A673 (cell line): ENCODE measurements at regions not wholly inside any gene's neighbourhood (a gene's known extent, or its start where the extent isn't known, plus 50 kb on each side); places are given as distances from the start of the nearest gene placed in this dataset.

Experiments
- BruUV-seq: library from RNA; stranded (reverse); fragments of 400-500 nt; replicated peaks from 2 replicates; lab custom pipeline; 2021; lab: Mats Ljungman, UMichigan
- CTCF ChIA-PET: fragments of 300-600 bp; sonication (Branson Sonifier 250); formaldehyde crosslinking; loops from one replicate; lab custom pipeline; 2022; ENCODE audit warnings: antibody characterized with exemption; lab: Charles Lee
- POLR2A ChIA-PET: fragments of 300-600 bp; sonication (Branson Sonifier 250); formaldehyde crosslinking; loops from one replicate; lab custom pipeline; 2022; ENCODE audit warnings: antibody characterized with exemption; ENCODE audit not compliant: low non-redundant PET; lab: Charles Lee
- DNase-seq: peaks from one replicate; pipeline ENCODE4 v3.0.0-alpha.2; 2015; ENCODE audit warnings: low spot score
- H3K27ac ChIP-seq: fragments of 200-600 bp; sonication (generic); 2 replicates; pipeline ENCODE4 v1.5.1; 2016; ENCODE audit warnings: mixed run types, low read depth, mild to moderate bottlenecking, mixed read lengths, antibody characterized with exemption, low read length; ENCODE audit not compliant: poor library complexity, severe bottlenecking
- H3K27me3 ChIP-seq: fragments of 200-600 bp; sonication (generic); replicated peaks from 2 replicates; pipeline ENCODE4 v1.6.1; 2017; ENCODE audit warnings: mixed run types, low read depth, mild to moderate bottlenecking, mixed read lengths, antibody characterized with exemption, low read length; ENCODE audit not compliant: insufficient read depth, poor library complexity
- H3K36me3 ChIP-seq: fragments of 200-600 bp; sonication (generic); 2 replicates; pipeline ENCODE4 v1.6.1; 2016; ENCODE audit warnings: mixed run types, mild to moderate bottlenecking, mixed read lengths, antibody characterized with exemption, low read length; ENCODE audit not compliant: insufficient read depth, poor library complexity, severe bottlenecking
- H3K4me1 ChIP-seq: fragments of 200-600 bp; sonication (generic); 2 replicates; pipeline ENCODE4 v1.6.1; 2017; ENCODE audit warnings: mixed run types, mild to moderate bottlenecking, mixed read lengths, antibody characterized with exemption, low read length; ENCODE audit not compliant: insufficient read depth, poor library complexity, severe bottlenecking
- H3K4me3 ChIP-seq: fragments of 200-600 bp; sonication (generic); 2 replicates; pipeline ENCODE4 v1.5.1; 2016; ENCODE audit warnings: low read depth, mixed run types, mild to moderate bottlenecking, mixed read lengths, low read length; ENCODE audit not compliant: poor library complexity, severe bottlenecking
- H3K9me3 ChIP-seq: fragments of 200-600 bp; sonication (generic); 2 replicates; pipeline ENCODE4 v1.6.1; 2016; ENCODE audit warnings: mixed run types, low read depth, mild to moderate bottlenecking, mixed read lengths, antibody characterized with exemption, low read length; ENCODE audit not compliant: poor library complexity, severe bottlenecking
- EZH2 ChIP-seq: fragments of 200-600 bp; sonication (generic); IDR thresholded peaks from 2 replicates; pipeline ENCODE4 v1.6.1; 2017; ENCODE audit warnings: borderline replicate concordance, low read depth, mild to moderate bottlenecking, mixed read lengths, antibody characterized with exemption, low read length; ENCODE audit not compliant: poor library complexity, severe bottlenecking
- intact Hi-C: fragments of 100-400 bp; cut with micrococcal nuclease; formaldehyde crosslinking; loops from one replicate; pipeline ENCODE4 v1.10.0; 2022; ENCODE audit not compliant: unreplicated experiment
- TF ChIP-seq, protein P1 (sequence below): fragments of 300-800, 200-600 bp; sonication (generic); conservative IDR thresholded peaks from 2 replicates; pipeline ENCODE4 v1.5.1; 2017; ENCODE audit warnings: low read depth, mild to moderate bottlenecking, antibody characterized with exemption, low read length, moderate library complexity, mixed read lengths

GRCh38 chr1:72355899-72356298 is 73.6 kb upstream of the NEGR1 start:
- CTCF ChIA-PET: no interaction called here
- intact Hi-C loops: no loop called here
- Histone ChIP-seq H3K27me3 (no peaks in the 10 kb centered on the region), H3K27ac (no peak overlapping the region), H3K9me3 (no peaks in the 10 kb centered on the region), H3K4me3 (no peak overlapping the region), H3K4me1 (no peaks in the 10 kb centered on the region), H3K36me3 (no peaks in the 10 kb centered on the region)
- BruUV-seq: no TSS peak
- no peak for DNase-seq
- POLR2A ChIA-PET: no interaction called here
- no peak for TF ChIP-seq EZH2
- TF ChIP-seq, protein P1, sequence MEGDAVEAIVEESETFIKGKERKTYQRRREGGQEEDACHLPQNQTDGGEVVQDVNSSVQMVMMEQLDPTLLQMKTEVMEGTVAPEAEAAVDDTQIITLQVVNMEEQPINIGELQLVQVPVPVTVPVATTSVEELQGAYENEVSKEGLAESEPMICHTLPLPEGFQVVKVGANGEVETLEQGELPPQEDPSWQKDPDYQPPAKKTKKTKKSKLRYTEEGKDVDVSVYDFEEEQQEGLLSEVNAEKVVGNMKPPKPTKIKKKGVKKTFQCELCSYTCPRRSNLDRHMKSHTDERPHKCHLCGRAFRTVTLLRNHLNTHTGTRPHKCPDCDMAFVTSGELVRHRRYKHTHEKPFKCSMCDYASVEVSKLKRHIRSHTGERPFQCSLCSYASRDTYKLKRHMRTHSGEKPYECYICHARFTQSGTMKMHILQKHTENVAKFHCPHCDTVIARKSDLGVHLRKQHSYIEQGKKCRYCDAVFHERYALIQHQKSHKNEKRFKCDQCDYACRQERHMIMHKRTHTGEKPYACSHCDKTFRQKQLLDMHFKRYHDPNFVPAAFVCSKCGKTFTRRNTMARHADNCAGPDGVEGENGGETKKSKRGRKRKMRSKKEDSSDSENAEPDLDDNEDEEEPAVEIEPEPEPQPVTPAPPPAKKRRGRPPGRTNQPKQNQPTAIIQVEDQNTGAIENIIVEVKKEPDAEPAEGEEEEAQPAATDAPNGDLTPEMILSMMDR: no peak

GRCh38 chr1:72341661-72342060 is 59.3 kb upstream of the NEGR1 start:
- no TSS peak for BruUV-seq
- H3K9me3 ChIP-seq: no peaks in the 10 kb centered on the region
- intact Hi-C loops: no loop called here
- no peak overlapping the region for H3K27ac ChIP-seq
- ChIA-PET CTCF (no interaction called here), POLR2A (no interaction called here)
- no peaks in the 10 kb centered on the region for H3K36me3 ChIP-seq
- no peak overlapping the region for H3K4me3 ChIP-seq
- TF ChIP-seq, protein P1: no peak
- TF ChIP-seq EZH2: no peak
- DNase-seq: no peak
- no peaks in the 10 kb centered on the region for H3K27me3 ChIP-seq
- no peaks in the 10 kb centered on the region for H3K4me1 ChIP-seq

- no peaks in the 10 kb centered on the region for H3K4me1 ChIP-seq
- H3K27me3 ChIP-seq: no peaks in the 10 kb centered on the region
- intact Hi-C loops: no loop called here
- TF ChIP-seq, protein P1: no peak
- no peak for TF ChIP-seq EZH2
- BruUV-seq: no TSS peak
- H3K4me3 ChIP-seq: no peak overlapping the region
- no peak for DNase-seq
- ChIA-PET POLR2A (no interaction called here), CTCF (no interaction called here)
- no peaks in the 10 kb centered on the region for H3K9me3 ChIP-seq
- no peaks in the 10 kb centered on the region for H3K36me3 ChIP-seq
- no peak overlapping the region for H3K27ac ChIP-seq
Measured at GRCh38 chr1:72336776-72337175, 54.4 kb upstream of the NEGR1 start.
